GM19463 (cell line): ENCODE measurements at regions not wholly inside any gene's neighbourhood (a gene's known extent, or its start where the extent isn't known, plus 50 kb on each side); places are given as distances from the start of the nearest gene placed in this dataset.

Experiments
- ATAC-seq: cut with Tn5 transposase; IDR thresholded peaks from one replicate; pipeline ENCODE4 v1.9.1; 2021; ENCODE audit warnings: mild to moderate bottlenecking, moderate library complexity; ENCODE audit not compliant: unreplicated experiment

GRCh38 chr15:38879909-38880471 is 315.4 kb upstream of the RASGRP1 start:
- no peak for ATAC-seq

- no peak for ATAC-seq
These were observed 317.6 kb upstream of the RASGRP1 start for GRCh38 chr15:38882221-38882620.

- no peak for ATAC-seq
These were observed 319.4 kb upstream of the RASGRP1 start for GRCh38 chr15:38883987-38884386.

- ATAC-seq: no peak
These were observed 320.4 kb upstream of the RASGRP1 start for GRCh38 chr15:38885001-38885400.

GRCh38 chr15:38885471-38885952 is 320.9 kb upstream of the RASGRP1 start:
- ATAC-seq: no peak

GRCh38 chr15:38886315-38887163 is 321.9 kb upstream of the RASGRP1 start:
- no peak for ATAC-seq

GRCh38 chr15:38888701-38889221 is 324.1 kb upstream of the RASGRP1 start:
- no peak for ATAC-seq

- no peak for ATAC-seq
These were observed 325.6 kb upstream of the RASGRP1 start for GRCh38 chr15:38890194-38890593.

- ATAC-seq: no peak
These were observed 329.3 kb upstream of the RASGRP1 start for GRCh38 chr15:38893925-38894242.

GRCh38 chr15:38894243-38894948 is 329.8 kb upstream of the RASGRP1 start:
- no peak for ATAC-seq

- ATAC-seq: no peak
These were observed 331.0 kb upstream of the RASGRP1 start for GRCh38 chr15:38895326-38896255.

- no peak for ATAC-seq
These were observed 332.0 kb upstream of the RASGRP1 start for GRCh38 chr15:38896647-38897046.

GRCh38 chr15:38897551-38897950 is 332.9 kb upstream of the RASGRP1 start:
- no peak for ATAC-seq

- ATAC-seq: no peak
These were observed 333.6 kb upstream of the RASGRP1 start for GRCh38 chr15:38898236-38898635.

- no peak for ATAC-seq
These were observed 334.7 kb upstream of the RASGRP1 start for GRCh38 chr15:38899300-38899699.

GRCh38 chr15:38904298-38904697 is 339.7 kb upstream of the RASGRP1 start:
- no peak for ATAC-seq

- no peak for ATAC-seq
These were observed 341.0 kb upstream of the RASGRP1 start for GRCh38 chr15:38905632-38906031.

- ATAC-seq: no peak
These were observed 356.4 kb upstream of the RASGRP1 start for GRCh38 chr15:38920966-38921365.

GRCh38 chr15:38921471-38921870 is 356.9 kb upstream of the RASGRP1 start:
- ATAC-seq: no peak

- no peak for ATAC-seq
These were observed 363.8 kb upstream of the RASGRP1 start for GRCh38 chr15:38928431-38928830.
